Panc1 (cell line): ENCODE measurements at regions not wholly inside any gene's neighbourhood (a gene's known extent, or its start where the extent isn't known, plus 50 kb on each side); places are given as distances from the start of the nearest gene placed in this dataset.

Experiments
- CTCF ChIP-seq: fragments of 450-650 bp; IDR thresholded peaks from 2 replicates; pipeline ENCODE4 v1.5.1; 2017; ENCODE audit warnings: mild to moderate bottlenecking
- POLR2AphosphoS5 ChIP-seq: IDR thresholded peaks from 2 replicates; pipeline ENCODE4 v1.6.1; 2012; ENCODE audit warnings: mild to moderate bottlenecking, low read depth, low read length, moderate library complexity

- no peak for TF ChIP-seq CTCF
- TF ChIP-seq POLR2AphosphoS5, result no peak
These were observed 151.6 kb upstream of the TAPT1 start for GRCh38 chr4:16377887-16378286.
